ENCODE measurements at regions not wholly inside any gene's neighbourhood (a gene's known extent, or its start where the extent isn't known, plus 50 kb on each side); places are given as distances from the start of the nearest gene placed in this dataset.

- TF ChIP-seq ZNF532 (CRISPR knock-in tag; IDR thresholded peaks at IDR 0.05; ENCODE audit: borderline replicate concordance) (no peak), ATF3 (CRISPR knock-in tag; conservative IDR thresholded peaks at IDR 0.05) (no peak)
Measured at GRCh38 chr5:116702776-116703175, 128.2 kb upstream of the SEMA6A start (continued).

GRCh38 chr5:116699332-116699731, 124.7 kb upstream of the SEMA6A start:
- ChIA-PET POLR2A (no interaction called here), CTCF (no interaction called here)
- Mint-ChIP-seq H3K36me3 (peaks cover 6% of the 10 kb centered on the region), H3K9me3 (peaks cover 8% of the 10 kb centered on the region), H3K4me3 (no peak overlapping the region), H3K27me3 (ENCODE audit: low read depth) (no peaks in the 10 kb centered on the region), H3K27ac (no peak overlapping the region), H3K4me1 (peaks cover 49% of the 10 kb centered on the region)
- DNase-seq (ENCODE audit: low spot score) (no peak), ATAC-seq (no peak)
- no peak for TF ChIP-seq SMAD4 (CRISPR knock-in tag; IDR thresholded peaks at IDR 0.05)
- no peak for TF ChIP-seq OVOL2 (CRISPR knock-in tag; IDR thresholded peaks at IDR 0.05; ENCODE audit: borderline replicate concordance)
- no peak for TF ChIP-seq IRF1 (CRISPR knock-in tag; IDR thresholded peaks at IDR 0.05)
- TF ChIP-seq MLX (CRISPR knock-in tag; IDR thresholded peaks at IDR 0.05): no peak
- TF ChIP-seq KAT7 (CRISPR knock-in tag; IDR thresholded peaks at IDR 0.05; ENCODE audit: borderline replicate concordance): no peak
- TF ChIP-seq ATF2 (CRISPR knock-in tag; IDR thresholded peaks at IDR 0.05; ENCODE audit: borderline replicate concordance, low read depth): no peak
- TF ChIP-seq E2F1 (CRISPR knock-in tag; IDR thresholded peaks at IDR 0.05): no peak
- TF ChIP-seq ZNF512 (CRISPR knock-in tag; IDR thresholded peaks at IDR 0.05; ENCODE audit: borderline replicate concordance): no peak
- no peak for TF ChIP-seq ZNF532 (CRISPR knock-in tag; IDR thresholded peaks at IDR 0.05; ENCODE audit: borderline replicate concordance)
